ENCODE measurements at regions not wholly inside any gene's neighbourhood (a gene's known extent, or its start where the extent isn't known, plus 50 kb on each side); places are given as distances from the start of the nearest gene placed in this dataset.

GRCh38 chr12:30357766-30358490, 337.7 kb downstream of the IPO8 start:
- no peak for TF ChIP-seq CTCF (IDR thresholded peaks at IDR 0.05)
- no peak for TF ChIP-seq EP300 (IDR thresholded peaks at IDR 0.05)
- no peak for TF ChIP-seq POLR2A (IDR thresholded peaks at IDR 0.05)

Measured in ovary (tissue), 3 donors.